ENCODE measurements at regions not wholly inside any gene's neighbourhood (a gene's known extent, or its start where the extent isn't known, plus 50 kb on each side); places are given as distances from the start of the nearest gene placed in this dataset.
"Not testable (repeated sequence)": the region's sequence is repeated elsewhere in the genome, so short reads cannot be mapped to it uniquely, and the experiment has no call there.

DNA sequence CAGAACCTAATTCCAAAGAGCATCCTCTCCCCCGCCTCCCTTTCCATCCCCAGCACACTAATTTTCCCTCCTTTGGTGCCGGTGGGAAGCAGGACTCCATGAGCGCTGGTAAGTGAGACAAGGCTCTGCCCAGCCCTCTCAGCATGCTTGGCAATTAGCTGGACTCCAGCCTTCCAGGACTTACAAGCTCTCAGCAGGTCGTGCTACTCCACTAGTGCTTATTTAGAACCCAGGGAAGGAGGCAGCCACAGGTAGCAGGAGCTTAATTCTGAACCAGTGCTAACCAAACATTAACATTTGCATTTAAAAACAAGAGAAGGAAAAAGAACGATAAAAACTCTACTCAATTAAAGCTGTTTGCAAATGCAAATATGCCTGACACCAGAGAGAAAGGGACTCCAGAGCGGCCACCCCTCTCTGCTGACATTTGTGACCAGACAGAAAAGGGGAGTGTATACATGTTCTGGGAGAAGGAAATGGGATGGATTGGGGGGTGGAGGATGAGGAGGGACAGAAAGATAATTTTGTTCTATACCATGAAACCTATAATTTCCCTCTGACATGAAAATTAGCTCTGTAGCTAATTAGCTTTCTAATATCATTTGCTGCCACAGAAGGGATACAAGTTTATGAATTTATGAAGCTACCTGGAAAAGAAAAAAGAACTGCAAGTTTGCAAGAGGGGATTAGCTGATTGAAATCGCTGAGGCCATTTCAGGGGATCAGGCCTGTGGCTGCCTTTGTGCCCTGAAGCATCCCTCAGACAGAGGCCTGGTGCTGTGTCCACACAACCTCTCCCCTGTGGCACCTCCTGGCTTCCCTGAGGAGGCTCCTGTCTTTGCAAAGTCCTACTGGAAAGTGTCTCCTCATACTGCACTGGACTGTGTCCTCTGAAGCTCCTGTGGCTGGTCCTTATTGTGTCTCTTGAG is 266.3 kb downstream of the SEC61B start:
- ATAC-seq, result no peak

DNA sequence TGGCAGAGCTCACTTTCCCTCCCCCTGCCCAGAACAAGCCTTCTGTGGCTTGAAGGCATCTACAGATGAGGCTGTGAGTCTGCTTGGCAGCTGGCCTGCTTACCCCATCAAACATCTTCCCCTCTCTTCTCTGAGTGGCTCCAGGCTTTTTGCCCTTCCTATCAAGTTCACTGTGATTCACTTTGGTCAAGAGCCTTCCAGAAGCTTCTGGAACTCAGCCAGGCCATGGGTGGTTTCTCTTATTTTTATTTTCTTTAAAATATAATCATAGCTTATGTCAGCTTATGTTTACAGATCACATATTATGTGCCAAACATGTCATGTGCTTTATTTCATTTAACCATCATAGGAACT is 267.0 kb downstream of the SEC61B start:
- ATAC-seq, result no peak

GRCh38 chr9:99490729-99491128 is 268.6 kb downstream of the SEC61B start:
- ATAC-seq, result no peak

- ATAC-seq, result no peak
Observed at GRCh38 chr9:99491408-99492158, 269.5 kb downstream of the SEC61B start.

DNA sequence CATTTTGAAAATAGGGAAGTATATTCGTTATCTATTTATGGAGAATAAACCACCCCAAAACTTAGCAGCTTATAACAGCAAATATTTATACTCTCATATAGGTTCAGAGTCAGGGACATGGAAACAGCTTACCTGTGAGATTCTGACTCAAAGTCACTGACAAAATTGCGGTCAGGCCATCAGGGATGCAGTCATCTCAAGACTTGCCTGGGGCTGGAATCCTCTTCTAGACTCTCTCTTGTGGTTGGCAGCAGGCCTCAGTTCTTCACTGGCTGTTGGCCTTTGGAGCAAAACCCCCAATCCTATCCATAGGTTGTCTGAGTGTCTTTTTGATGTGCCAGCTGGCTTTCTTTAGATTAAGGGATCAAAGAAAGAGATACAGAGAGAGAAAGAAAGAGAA is 275.6 kb downstream of the SEC61B start:
- ATAC-seq, result no peak

GRCh38 chr9:99498979-99499378 is 276.9 kb downstream of the SEC61B start:
- ATAC-seq, result not testable (repeated sequence)

GRCh38 chr9:99505936-99506335 is 283.9 kb downstream of the SEC61B start:
- ATAC-seq, result no peak

DNA sequence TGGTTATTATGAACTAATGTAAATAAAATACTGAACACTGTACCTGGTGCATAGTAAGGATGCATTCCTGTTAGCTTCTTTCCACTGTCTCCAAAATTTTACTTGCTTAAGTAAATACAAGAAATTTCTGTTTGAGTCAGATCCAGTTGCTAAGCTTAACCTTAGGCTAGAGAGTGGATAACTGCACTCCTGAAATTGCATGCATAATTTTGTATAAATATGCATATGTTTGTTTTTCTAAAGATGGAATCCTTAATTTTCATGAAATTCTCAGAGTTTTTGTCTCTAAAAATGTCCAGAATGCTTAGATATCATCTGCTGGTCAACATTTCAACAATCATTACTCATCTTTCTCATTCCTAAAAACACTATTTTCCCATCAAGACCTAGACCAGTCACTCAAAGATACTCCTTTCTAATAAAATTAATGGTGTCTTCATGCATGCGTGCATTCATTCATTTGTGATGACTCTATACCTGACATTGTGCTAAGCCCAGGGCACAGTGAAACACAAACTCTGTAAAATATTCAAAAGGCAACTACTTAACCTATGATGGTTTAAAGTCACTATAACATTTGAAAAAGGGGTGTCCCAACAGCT is 284.8 kb downstream of the SEC61B start:
- no peak for ATAC-seq

DNA sequence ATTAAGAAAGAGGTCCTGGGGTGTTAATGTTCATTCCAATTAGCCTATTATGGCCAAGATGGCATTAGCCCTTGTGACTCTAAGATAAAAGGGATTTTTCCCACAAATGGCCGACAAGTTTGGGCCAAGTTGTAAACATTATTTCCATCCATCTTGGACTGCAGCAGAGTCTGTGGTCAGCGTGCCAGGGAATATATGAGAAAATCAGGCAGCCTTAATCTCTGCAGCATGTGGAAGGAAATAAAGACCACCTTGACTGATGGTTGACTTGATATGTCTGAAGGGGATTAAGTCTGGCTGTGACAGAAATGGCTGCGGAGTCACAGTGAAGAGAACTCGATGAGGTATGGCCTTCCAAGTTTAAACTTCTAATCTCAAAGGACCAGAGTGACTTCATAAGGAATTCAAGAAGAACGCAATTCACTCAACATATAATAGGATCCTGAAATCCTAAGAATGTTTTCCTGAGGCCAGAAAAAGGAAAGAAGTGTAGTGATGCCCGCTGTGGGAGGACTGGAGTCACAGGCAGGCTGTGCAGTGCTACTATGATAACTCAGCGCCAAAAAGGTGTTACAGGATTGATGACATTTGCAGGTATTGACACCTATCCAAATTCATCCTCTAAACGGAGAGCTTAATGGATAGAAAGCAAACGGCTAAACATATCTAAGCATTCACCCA is 287.1 kb downstream of the SEC61B start:
- ATAC-seq, result no peak

GRCh38 chr9:99509900-99510535 is 287.9 kb downstream of the SEC61B start:
- no peak for ATAC-seq

GRCh38 chr9:99511723-99512122 is 289.6 kb downstream of the SEC61B start:
- ATAC-seq, result no peak

DNA sequence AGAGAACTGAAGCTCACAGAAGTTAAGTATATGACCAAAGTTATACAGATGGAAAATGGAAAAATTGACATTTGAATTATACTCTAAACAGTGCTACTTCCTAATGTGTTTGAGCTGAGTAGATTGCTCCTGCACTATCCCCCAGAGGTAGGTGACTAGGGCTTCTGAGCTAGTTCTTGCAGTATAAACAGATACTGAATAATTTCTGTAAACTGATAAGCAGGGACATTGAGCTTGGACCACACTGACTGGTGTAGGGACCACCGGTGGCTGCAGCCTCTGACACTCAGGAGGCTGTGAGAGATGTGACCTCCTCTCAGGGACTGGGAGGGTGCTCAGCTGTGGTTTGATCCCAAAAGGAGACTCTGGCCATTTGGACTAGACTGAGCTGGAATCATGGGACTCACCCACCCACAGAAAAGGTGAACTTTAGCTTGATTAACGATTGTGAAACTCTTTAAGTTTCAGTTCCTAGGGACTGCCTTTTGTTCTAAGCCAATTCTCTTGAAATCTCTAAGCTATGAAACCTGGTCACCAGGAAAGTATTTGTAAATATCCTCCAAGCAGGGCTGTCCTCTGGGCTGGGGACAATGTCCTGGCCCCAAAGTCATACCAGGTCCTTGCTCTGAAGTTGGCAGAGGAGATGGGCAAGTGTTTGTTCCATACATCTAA is 291.5 kb downstream of the SEC61B start:
- no peak for ATAC-seq

GRCh38 chr9:99515093-99515492 is 293.0 kb downstream of the SEC61B start:
- ATAC-seq, result no peak

GRCh38 chr9:99515895-99516656 is 294.0 kb downstream of the SEC61B start:
- no peak for ATAC-seq

DNA sequence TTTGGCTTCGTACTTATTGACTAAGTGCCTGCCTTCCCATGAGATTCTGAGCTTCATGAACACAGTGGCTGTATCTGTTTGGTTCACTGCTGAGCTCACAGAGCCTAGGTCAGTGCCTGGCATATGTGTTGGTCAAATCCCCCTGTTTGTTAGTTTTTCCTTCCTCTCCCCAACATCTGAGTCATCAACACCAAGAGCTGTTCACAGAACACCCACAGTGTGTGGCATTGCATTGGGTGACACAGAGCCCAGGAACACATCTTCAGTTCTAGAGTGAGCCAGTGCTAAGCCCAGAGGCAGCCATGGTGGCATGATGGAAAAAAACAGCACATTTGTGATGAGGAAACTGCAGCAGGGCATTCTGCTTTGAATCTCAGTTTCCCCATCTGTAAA is 294.6 kb downstream of the SEC61B start:
- no peak for ATAC-seq

- no peak for ATAC-seq
Observed at GRCh38 chr9:99523838-99524237, 297.8 kb upstream of the NR4A3 start.

GRCh38 chr9:99531313-99531712 is 290.4 kb upstream of the NR4A3 start:
- no peak for ATAC-seq

GRCh38 chr9:99533421-99533820 is 288.3 kb upstream of the NR4A3 start:
- no peak for ATAC-seq

DNA sequence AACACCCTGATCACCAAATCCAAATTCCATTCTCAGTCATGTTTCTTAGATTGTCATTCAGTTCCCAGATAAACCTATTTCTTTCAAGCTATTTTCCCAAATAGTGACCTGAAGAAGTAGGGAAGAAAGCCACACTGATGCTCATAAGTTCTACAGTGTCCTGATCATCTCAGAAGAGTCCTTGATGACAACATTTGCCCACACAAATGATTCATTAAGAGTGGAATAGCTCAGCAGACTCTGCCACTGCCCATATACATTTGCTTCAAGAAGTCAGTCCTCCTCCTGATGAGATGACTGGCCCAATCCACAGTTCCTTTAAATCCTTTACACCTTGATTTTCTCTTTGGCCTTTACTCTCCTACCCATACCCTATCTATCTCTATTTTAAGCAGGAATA is 283.7 kb upstream of the NR4A3 start:
- no peak for ATAC-seq

GRCh38 chr9:99544526-99544925 is 277.2 kb upstream of the NR4A3 start:
- ATAC-seq, result no peak

- no peak for ATAC-seq
Observed at GRCh38 chr9:99549441-99549840, 272.2 kb upstream of the NR4A3 start.
